ENCODE measurements at regions not wholly inside any gene's neighbourhood (a gene's known extent, or its start where the extent isn't known, plus 50 kb on each side); places are given as distances from the start of the nearest gene placed in this dataset.

DNA sequence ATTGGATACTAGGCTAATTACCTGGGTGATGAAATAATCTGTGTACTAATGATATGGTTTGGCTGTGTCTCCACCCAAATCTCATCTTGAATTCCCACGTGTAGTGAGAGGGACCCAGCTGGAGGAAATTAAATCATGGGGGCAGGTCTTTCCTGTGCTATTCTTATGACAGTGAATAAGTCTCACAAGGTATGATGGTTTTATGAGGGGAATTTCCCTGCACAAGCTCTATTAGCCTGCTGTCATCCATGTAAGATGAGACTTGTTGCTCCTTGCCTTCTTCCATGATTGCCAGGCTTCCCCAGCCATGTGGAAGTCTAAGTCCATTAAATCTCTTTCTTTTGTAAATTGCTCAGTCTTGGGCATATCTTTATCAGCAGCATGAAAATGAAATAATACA is 394.1 kb upstream of the SYT4 start:
- TF ChIP-seq, protein P1, sequence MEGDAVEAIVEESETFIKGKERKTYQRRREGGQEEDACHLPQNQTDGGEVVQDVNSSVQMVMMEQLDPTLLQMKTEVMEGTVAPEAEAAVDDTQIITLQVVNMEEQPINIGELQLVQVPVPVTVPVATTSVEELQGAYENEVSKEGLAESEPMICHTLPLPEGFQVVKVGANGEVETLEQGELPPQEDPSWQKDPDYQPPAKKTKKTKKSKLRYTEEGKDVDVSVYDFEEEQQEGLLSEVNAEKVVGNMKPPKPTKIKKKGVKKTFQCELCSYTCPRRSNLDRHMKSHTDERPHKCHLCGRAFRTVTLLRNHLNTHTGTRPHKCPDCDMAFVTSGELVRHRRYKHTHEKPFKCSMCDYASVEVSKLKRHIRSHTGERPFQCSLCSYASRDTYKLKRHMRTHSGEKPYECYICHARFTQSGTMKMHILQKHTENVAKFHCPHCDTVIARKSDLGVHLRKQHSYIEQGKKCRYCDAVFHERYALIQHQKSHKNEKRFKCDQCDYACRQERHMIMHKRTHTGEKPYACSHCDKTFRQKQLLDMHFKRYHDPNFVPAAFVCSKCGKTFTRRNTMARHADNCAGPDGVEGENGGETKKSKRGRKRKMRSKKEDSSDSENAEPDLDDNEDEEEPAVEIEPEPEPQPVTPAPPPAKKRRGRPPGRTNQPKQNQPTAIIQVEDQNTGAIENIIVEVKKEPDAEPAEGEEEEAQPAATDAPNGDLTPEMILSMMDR (IDR thresholded peaks at IDR 0.05): no peak
- no peak for TF ChIP-seq POLR2A (IDR thresholded peaks at IDR 0.05)

All from Peyer's patch (tissue), 4 donors.